ENCODE measurements at regions not wholly inside any gene's neighbourhood (a gene's known extent, or its start where the extent isn't known, plus 50 kb on each side); places are given as distances from the start of the nearest gene placed in this dataset.

- TF ChIP-seq GATA2 (IDR thresholded peaks at IDR 0.05; ENCODE audit: low read depth, low read length) = peak; percentile 45
- TF ChIP-seq GATA3 (IDR thresholded peaks at IDR 0.05; ENCODE audit: low read depth, low read length) = no peak
Measured at GRCh38 chr2:188720811-188721605, 253.2 kb upstream of the COL3A1 start.
